GM12865 (cell line): ENCODE measurements at regions not wholly inside any gene's neighbourhood (a gene's known extent, or its start where the extent isn't known, plus 50 kb on each side); places are given as distances from the start of the nearest gene placed in this dataset.

Experiments
- DNase-seq: peaks from one replicate; pipeline ENCODE4 v3.0.0; 2010; ENCODE audit warnings: low read depth
- H3K4me3 ChIP-seq: 2 replicates; pipeline ENCODE4 v1.5.1; 2011; ENCODE audit warnings: mild to moderate bottlenecking, low read depth, low read length, control low read depth
- TF ChIP-seq, protein P1 (sequence below): IDR thresholded peaks from 2 replicates; pipeline ENCODE4 v1.5.1; 2011; ENCODE audit warnings: low read length, control low read depth, low read depth, inconsistent platforms; ENCODE audit not compliant: insufficient read depth; ENCODE audit errors: missing control alignments

- no peak overlapping the region for H3K4me3 ChIP-seq
- TF ChIP-seq, protein P1, sequence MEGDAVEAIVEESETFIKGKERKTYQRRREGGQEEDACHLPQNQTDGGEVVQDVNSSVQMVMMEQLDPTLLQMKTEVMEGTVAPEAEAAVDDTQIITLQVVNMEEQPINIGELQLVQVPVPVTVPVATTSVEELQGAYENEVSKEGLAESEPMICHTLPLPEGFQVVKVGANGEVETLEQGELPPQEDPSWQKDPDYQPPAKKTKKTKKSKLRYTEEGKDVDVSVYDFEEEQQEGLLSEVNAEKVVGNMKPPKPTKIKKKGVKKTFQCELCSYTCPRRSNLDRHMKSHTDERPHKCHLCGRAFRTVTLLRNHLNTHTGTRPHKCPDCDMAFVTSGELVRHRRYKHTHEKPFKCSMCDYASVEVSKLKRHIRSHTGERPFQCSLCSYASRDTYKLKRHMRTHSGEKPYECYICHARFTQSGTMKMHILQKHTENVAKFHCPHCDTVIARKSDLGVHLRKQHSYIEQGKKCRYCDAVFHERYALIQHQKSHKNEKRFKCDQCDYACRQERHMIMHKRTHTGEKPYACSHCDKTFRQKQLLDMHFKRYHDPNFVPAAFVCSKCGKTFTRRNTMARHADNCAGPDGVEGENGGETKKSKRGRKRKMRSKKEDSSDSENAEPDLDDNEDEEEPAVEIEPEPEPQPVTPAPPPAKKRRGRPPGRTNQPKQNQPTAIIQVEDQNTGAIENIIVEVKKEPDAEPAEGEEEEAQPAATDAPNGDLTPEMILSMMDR, result no peak
- no peak for DNase-seq
Observed at GRCh38 chr2:60275958-60276357, 277.5 kb downstream of the BCL11A start.

DNA sequence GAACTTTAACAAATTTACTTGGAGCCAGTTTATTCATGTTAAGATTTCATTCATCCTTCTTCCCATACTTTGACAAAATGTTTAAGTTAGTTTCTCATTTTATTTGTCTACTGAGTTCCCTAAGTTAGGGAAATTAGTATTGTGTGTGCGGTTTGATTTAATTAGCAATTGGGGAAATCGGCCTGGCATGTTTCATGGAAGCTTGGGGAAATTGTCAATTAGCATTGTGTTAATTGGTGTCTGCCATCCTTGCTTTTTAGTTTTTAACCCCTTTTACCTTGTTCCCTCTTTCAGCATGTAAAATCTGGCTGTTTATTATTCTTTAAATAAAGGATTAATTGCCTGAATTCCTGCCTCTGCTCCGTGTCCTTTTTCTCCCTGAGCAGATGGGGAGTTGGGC is 279.6 kb downstream of the BCL11A start:
- no peak overlapping the region for H3K4me3 ChIP-seq
- TF ChIP-seq, protein P1, result no peak
- no peak for DNase-seq

DNA sequence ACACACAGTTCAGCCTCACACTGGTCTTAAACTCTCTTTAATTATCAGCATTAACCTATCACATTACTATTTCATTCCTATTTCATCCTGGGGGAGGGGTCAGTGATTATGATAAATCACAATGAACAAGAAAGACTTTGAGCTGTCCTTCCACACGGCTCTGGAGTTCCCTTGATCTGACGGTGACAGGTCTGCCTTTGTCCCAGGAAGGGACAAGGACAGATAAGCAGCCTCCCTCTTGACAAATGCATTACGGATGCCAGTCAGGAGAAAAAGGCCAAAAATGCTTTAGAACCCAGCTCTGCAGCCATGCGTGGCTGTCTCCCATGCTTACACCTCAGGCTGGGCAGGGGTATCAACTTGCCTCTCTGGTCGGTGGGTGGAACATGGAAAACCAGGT is 281.7 kb downstream of the BCL11A start:
- no peak overlapping the region for H3K4me3 ChIP-seq
- DNase-seq, result no peak
- TF ChIP-seq, protein P1, result no peak

- TF ChIP-seq, protein P1, result no peak
- H3K4me3 ChIP-seq, result no peak overlapping the region
- no peak for DNase-seq
Observed at GRCh38 chr2:60271131-60271530, 282.3 kb downstream of the BCL11A start.

- TF ChIP-seq, protein P1, result no peak
- H3K4me3 ChIP-seq, result no peak overlapping the region
- DNase-seq, result no peak
Observed at GRCh38 chr2:60268661-60269060, 284.8 kb downstream of the BCL11A start.

DNA sequence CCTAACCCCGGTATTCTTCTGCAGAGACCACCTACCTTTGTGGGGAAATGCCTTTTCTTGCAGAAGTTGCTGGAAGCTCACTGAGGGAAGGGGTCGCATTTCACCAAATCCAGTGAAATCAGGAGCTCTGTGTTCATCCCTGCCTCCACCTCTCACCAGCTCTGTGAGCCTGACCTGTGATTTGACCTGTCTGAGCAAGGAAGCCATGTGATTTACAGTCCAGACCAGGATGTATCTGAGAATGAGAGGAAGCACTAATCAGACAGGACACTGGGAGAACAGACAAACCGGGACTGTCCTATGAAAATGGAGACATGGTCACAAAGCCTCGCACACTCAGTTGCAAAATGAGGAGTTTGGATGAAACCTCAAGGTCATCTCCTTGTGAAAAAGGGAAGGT is 285.4 kb downstream of the BCL11A start:
- TF ChIP-seq, protein P1, result no peak
- H3K4me3 ChIP-seq, result no peak overlapping the region
- no peak for DNase-seq

DNA sequence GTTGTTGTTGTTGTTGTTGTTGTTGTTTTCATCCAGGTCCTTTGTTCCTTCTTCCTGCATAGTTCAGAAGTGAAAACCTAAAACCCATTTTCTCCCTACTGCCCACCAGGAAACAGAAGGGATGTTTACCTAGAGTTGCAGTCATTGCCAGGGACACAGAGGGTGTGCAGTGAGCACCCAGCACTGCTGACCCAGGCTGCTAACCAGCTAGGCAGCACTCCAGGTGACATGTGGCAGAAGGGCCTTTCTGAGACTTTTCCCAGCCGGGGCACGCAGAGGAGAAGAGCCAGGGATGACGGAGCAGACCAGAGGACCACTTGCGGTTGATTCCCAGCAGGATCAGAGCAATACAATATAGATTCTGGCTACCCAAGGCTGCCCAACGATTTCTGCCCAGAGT is 286.3 kb downstream of the BCL11A start:
- no peak overlapping the region for H3K4me3 ChIP-seq
- TF ChIP-seq, protein P1, result no peak
- no peak for DNase-seq
